ENCODE measurements at regions not wholly inside any gene's neighbourhood (a gene's known extent, or its start where the extent isn't known, plus 50 kb on each side); places are given as distances from the start of the nearest gene placed in this dataset.
A peak's percentile ranks its signal among the peaks of the same experiment; 100 is the strongest.
"Not testable (repeated sequence)": the region's sequence is repeated elsewhere in the genome, so short reads cannot be mapped to it uniquely, and the experiment has no call there.

GRCh38 chr12:107856096-107856495 lies 81.6 kb downstream of the ASCL4 start:
- H3K27ac Mint-ChIP-seq = no peak overlapping the region
- peaks cover 46% of the 10 kb centered on the region for H3K27me3 Mint-ChIP-seq (ENCODE audit: low read depth)
- H3K36me3 Mint-ChIP-seq (ENCODE audit: low read depth) = no peaks in the 10 kb centered on the region
- no peak overlapping the region for H3K4me3 Mint-ChIP-seq (ENCODE audit: low read depth)
- H3K4me1 Mint-ChIP-seq (ENCODE audit: low read depth) = no peaks in the 10 kb centered on the region
- DNase-seq (ENCODE audit: low spot score) = no peak
- intact Hi-C loops (cut with micrococcal nuclease) = no loop called here
- H3K9me3 Mint-ChIP-seq = no peaks in the 10 kb centered on the region

- Mint-ChIP-seq H3K4me1 (ENCODE audit: low read depth) (no peaks in the 10 kb centered on the region), H3K4me3 (ENCODE audit: low read depth) (no peak overlapping the region), H3K27ac (no peak overlapping the region), H3K36me3 (ENCODE audit: low read depth) (no peaks in the 10 kb centered on the region), H3K9me3 (no peaks in the 10 kb centered on the region), H3K27me3 (ENCODE audit: low read depth) (peaks cover 49% of the 10 kb centered on the region)
- no peak for DNase-seq (ENCODE audit: low spot score)
- intact Hi-C loops (cut with micrococcal nuclease) = no loop called here
Observed at GRCh38 chr12:107857191-107857590, 82.7 kb downstream of the ASCL4 start.

- H3K27ac Mint-ChIP-seq = no peak overlapping the region
- H3K27me3 Mint-ChIP-seq (ENCODE audit: low read depth) = peaks cover 61% of the 10 kb centered on the region
- no peak for DNase-seq (ENCODE audit: low spot score)
- intact Hi-C loops (cut with micrococcal nuclease) = no loop called here
- no peaks in the 10 kb centered on the region for H3K9me3 Mint-ChIP-seq
- H3K4me3 Mint-ChIP-seq (ENCODE audit: low read depth) = no peak overlapping the region
- no peaks in the 10 kb centered on the region for H3K4me1 Mint-ChIP-seq (ENCODE audit: low read depth)
- no peaks in the 10 kb centered on the region for H3K36me3 Mint-ChIP-seq (ENCODE audit: low read depth)
Observed at GRCh38 chr12:107859367-107859766, 84.9 kb downstream of the ASCL4 start.

GRCh38 chr12:107864235-107864634 lies 89.7 kb downstream of the ASCL4 start:
- no peak for DNase-seq (ENCODE audit: low spot score)
- H3K36me3 Mint-ChIP-seq (ENCODE audit: low read depth) = no peaks in the 10 kb centered on the region
- peaks cover 57% of the 10 kb centered on the region for H3K27me3 Mint-ChIP-seq (ENCODE audit: low read depth)
- no peaks in the 10 kb centered on the region for H3K9me3 Mint-ChIP-seq
- H3K27ac Mint-ChIP-seq = no peak overlapping the region
- no peak overlapping the region for H3K4me3 Mint-ChIP-seq (ENCODE audit: low read depth)
- intact Hi-C loops (cut with micrococcal nuclease) = no loop called here
- H3K4me1 Mint-ChIP-seq (ENCODE audit: low read depth) = no peaks in the 10 kb centered on the region

- intact Hi-C loops (cut with micrococcal nuclease); H3K9me3 Mint-ChIP-seq; DNase-seq (ENCODE audit: low spot score); H3K27ac Mint-ChIP-seq; H3K36me3 Mint-ChIP-seq (ENCODE audit: low read depth); H3K4me1 Mint-ChIP-seq (ENCODE audit: low read depth); H3K4me3 Mint-ChIP-seq (ENCODE audit: low read depth): not testable (repeated sequence)
- H3K27me3 Mint-ChIP-seq (ENCODE audit: low read depth) = peaks cover 58% of the 10 kb centered on the region
Observed at GRCh38 chr12:107864727-107865126, 90.2 kb downstream of the ASCL4 start.

- Mint-ChIP-seq H3K27ac (no peak overlapping the region), H3K27me3 (ENCODE audit: low read depth) (peaks cover 15% of the 10 kb centered on the region), H3K4me1 (ENCODE audit: low read depth) (no peaks in the 10 kb centered on the region), H3K36me3 (ENCODE audit: low read depth) (no peaks in the 10 kb centered on the region), H3K9me3 (no peaks in the 10 kb centered on the region), H3K4me3 (ENCODE audit: low read depth) (no peak overlapping the region)
- DNase-seq (ENCODE audit: low spot score) = no peak
- intact Hi-C loops (cut with micrococcal nuclease) = no loop called here
Observed at GRCh38 chr12:107873223-107873622, 98.7 kb downstream of the ASCL4 start.

GRCh38 chr12:107875786-107876185 lies 101.3 kb downstream of the ASCL4 start:
- Mint-ChIP-seq H3K4me3 (ENCODE audit: low read depth) (no peak overlapping the region), H3K4me1 (ENCODE audit: low read depth) (no peaks in the 10 kb centered on the region), H3K27me3 (ENCODE audit: low read depth) (peaks cover 10% of the 10 kb centered on the region), H3K27ac (no peak overlapping the region), H3K36me3 (ENCODE audit: low read depth) (no peaks in the 10 kb centered on the region), H3K9me3 (no peaks in the 10 kb centered on the region)
- no peak for DNase-seq (ENCODE audit: low spot score)
- intact Hi-C loops (cut with micrococcal nuclease) = no loop called here

GRCh38 chr12:107884769-107885694 lies 110.5 kb downstream of the ASCL4 start:
- H3K36me3 Mint-ChIP-seq (ENCODE audit: low read depth) = no peaks in the 10 kb centered on the region
- H3K4me3 Mint-ChIP-seq (ENCODE audit: low read depth) = no peak overlapping the region
- H3K27me3 Mint-ChIP-seq (ENCODE audit: low read depth) = peaks cover 17% of the 10 kb centered on the region
- intact Hi-C loops (cut with micrococcal nuclease) = loop anchor here (1.0 to 2.0 kb wide), 2 partner anchors 124 to 209 kb away; partner anchors contain the start of gene PRDM4
- H3K27ac Mint-ChIP-seq = no peak overlapping the region
- peak; percentile 22 for DNase-seq (ENCODE audit: low spot score)
- H3K9me3 Mint-ChIP-seq = no peaks in the 10 kb centered on the region
- H3K4me1 Mint-ChIP-seq (ENCODE audit: low read depth) = peaks cover 2% of the 10 kb centered on the region

- Mint-ChIP-seq H3K27ac (no peak overlapping the region), H3K27me3 (ENCODE audit: low read depth) (peaks cover 14% of the 10 kb centered on the region), H3K4me3 (ENCODE audit: low read depth) (no peak overlapping the region), H3K4me1 (ENCODE audit: low read depth) (peaks cover 2% of the 10 kb centered on the region), H3K9me3 (no peaks in the 10 kb centered on the region), H3K36me3 (ENCODE audit: low read depth) (no peaks in the 10 kb centered on the region)
- DNase-seq (ENCODE audit: low spot score) = no peak
- intact Hi-C loops (cut with micrococcal nuclease) = no loop called here
Observed at GRCh38 chr12:107888789-107889188, 114.3 kb downstream of the ASCL4 start.

GRCh38 chr12:107891967-107892366 lies 117.5 kb downstream of the ASCL4 start:
- H3K4me3 Mint-ChIP-seq (ENCODE audit: low read depth) = no peak overlapping the region
- intact Hi-C loops (cut with micrococcal nuclease) = no loop called here
- no peaks in the 10 kb centered on the region for H3K4me1 Mint-ChIP-seq (ENCODE audit: low read depth)
- H3K36me3 Mint-ChIP-seq (ENCODE audit: low read depth) = no peaks in the 10 kb centered on the region
- H3K27me3 Mint-ChIP-seq (ENCODE audit: low read depth) = peaks cover 9% of the 10 kb centered on the region
- no peak overlapping the region for H3K27ac Mint-ChIP-seq
- no peaks in the 10 kb centered on the region for H3K9me3 Mint-ChIP-seq
- no peak for DNase-seq (ENCODE audit: low spot score)

- Mint-ChIP-seq H3K27me3 (ENCODE audit: low read depth) (peaks cover 11% of the 10 kb centered on the region), H3K9me3 (no peaks in the 10 kb centered on the region), H3K4me3 (ENCODE audit: low read depth) (no peak overlapping the region), H3K36me3 (ENCODE audit: low read depth) (no peaks in the 10 kb centered on the region), H3K27ac (no peak overlapping the region), H3K4me1 (ENCODE audit: low read depth) (no peaks in the 10 kb centered on the region)
- intact Hi-C loops (cut with micrococcal nuclease) = no loop called here
- DNase-seq (ENCODE audit: low spot score) = no peak
Observed at GRCh38 chr12:107894589-107894988, 120.1 kb downstream of the ASCL4 start.

- H3K27me3 Mint-ChIP-seq (ENCODE audit: low read depth) = peaks cover 12% of the 10 kb centered on the region
- H3K9me3 Mint-ChIP-seq = no peaks in the 10 kb centered on the region
- H3K27ac Mint-ChIP-seq = no peak overlapping the region
- H3K4me1 Mint-ChIP-seq (ENCODE audit: low read depth) = no peaks in the 10 kb centered on the region
- H3K4me3 Mint-ChIP-seq (ENCODE audit: low read depth) = no peak overlapping the region
- no peaks in the 10 kb centered on the region for H3K36me3 Mint-ChIP-seq (ENCODE audit: low read depth)
- intact Hi-C loops (cut with micrococcal nuclease) = no loop called here
- DNase-seq (ENCODE audit: low spot score) = no peak
Observed at GRCh38 chr12:107895966-107896365, 121.5 kb downstream of the ASCL4 start.

GRCh38 chr12:107900588-107900987 lies 126.1 kb downstream of the ASCL4 start:
- Mint-ChIP-seq H3K27me3 (ENCODE audit: low read depth) (peaks cover 39% of the 10 kb centered on the region), H3K36me3 (ENCODE audit: low read depth) (no peaks in the 10 kb centered on the region), H3K9me3 (no peaks in the 10 kb centered on the region), H3K4me3 (ENCODE audit: low read depth) (no peak overlapping the region), H3K4me1 (ENCODE audit: low read depth) (peaks cover 18% of the 10 kb centered on the region), H3K27ac (no peak overlapping the region)
- intact Hi-C loops (cut with micrococcal nuclease) = no loop called here
- no peak for DNase-seq (ENCODE audit: low spot score)

Data from activated T-helper 2 cell treated with anti-CD3 and anti-CD28 coated beads, Interferon-gamma antibody, Interleukin-2, Interleukin-4, amounts not matched to agents 10 μg/mL and 5 μg/mL and 100 μg/mL, durations not matched to agents 14 hours and 24 hours and 36 hours (primary cell).